Jurkat, Clone E6-1 (cell line): ENCODE measurements at regions not wholly inside any gene's neighbourhood (a gene's known extent, or its start where the extent isn't known, plus 50 kb on each side); places are given as distances from the start of the nearest gene placed in this dataset.
"Not testable (repeated sequence)": the region's sequence is repeated elsewhere in the genome, so short reads cannot be mapped to it uniquely, and the experiment has no call there.

Experiments used
- DNase-seq: peaks from one replicate; pipeline ENCODE4 v3.0.0-alpha.2; 2011; ENCODE audit warnings: low read depth, low spot score
- H3K4me3 ChIP-seq: 2 replicates; pipeline ENCODE4 v1.5.1; 2011; ENCODE audit warnings: mild to moderate bottlenecking, low read length, control low read depth, moderate library complexity

- H3K4me3 ChIP-seq = no peak overlapping the region
- DNase-seq = no peak
Observed at GRCh38 chr10:109587366-109587765, 335.9 kb downstream of the XPNPEP1 start.

GRCh38 chr10:109556399-109556798 is 366.9 kb downstream of the XPNPEP1 start:
- no peak for DNase-seq
- H3K4me3 ChIP-seq = no peak overlapping the region

GRCh38 chr10:109542050-109542603 is 381.2 kb downstream of the XPNPEP1 start:
- not testable (repeated sequence) for H3K4me3 ChIP-seq, DNase-seq

GRCh38 chr10:109534193-109534592 is 389.1 kb downstream of the XPNPEP1 start:
- H3K4me3 ChIP-seq = no peak overlapping the region
- DNase-seq = no peak

DNA sequence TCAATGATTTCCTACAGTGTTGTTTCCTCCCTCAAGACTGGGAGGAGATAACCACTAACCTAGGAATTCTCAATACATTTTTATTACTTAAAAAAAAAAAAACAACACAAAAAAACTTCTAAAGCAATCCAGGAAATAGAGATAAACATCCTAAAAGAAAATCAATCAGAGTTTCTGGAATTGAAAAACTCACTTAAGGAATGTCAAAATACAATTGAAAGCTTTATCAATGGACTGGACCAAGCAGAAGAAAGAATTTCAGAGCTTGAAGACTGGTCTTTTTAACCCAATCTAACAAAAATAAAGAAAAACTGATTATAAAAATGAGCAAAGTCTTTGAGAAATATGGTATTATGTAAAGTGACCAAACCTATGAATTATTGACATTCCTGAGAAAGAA is 394.1 kb downstream of the XPNPEP1 start:
- H3K4me3 ChIP-seq = no peak overlapping the region
- DNase-seq = no peak

GRCh38 chr10:109517748-109518147 is 405.6 kb downstream of the XPNPEP1 start:
- no peak overlapping the region for H3K4me3 ChIP-seq
- no peak for DNase-seq

- DNase-seq = no peak
- no peak overlapping the region for H3K4me3 ChIP-seq
Observed at GRCh38 chr10:109504401-109504800, 418.9 kb downstream of the XPNPEP1 start.

GRCh38 chr10:109487691-109488090 is 435.6 kb downstream of the XPNPEP1 start:
- no peak for DNase-seq
- no peak overlapping the region for H3K4me3 ChIP-seq

DNA sequence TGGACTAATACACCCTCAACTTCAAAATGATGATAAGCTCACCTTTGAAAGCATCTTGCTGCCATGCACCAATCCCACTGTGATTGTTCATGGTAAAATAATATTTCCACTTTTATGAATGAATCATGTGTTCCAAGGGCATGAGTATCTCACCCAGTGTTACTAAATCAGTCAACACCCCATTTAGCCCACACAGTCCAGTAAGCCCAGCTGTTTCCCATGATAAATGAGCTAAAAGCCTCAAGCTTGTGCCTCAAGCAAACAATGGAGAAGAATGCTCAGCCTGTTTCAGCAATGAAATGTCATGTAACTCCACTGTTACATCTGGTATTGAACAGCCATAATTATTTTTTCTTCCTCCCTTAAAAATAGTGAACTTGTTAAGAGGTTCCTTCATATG is 442.5 kb downstream of the XPNPEP1 start:
- H3K4me3 ChIP-seq = no peak overlapping the region
- DNase-seq = no peak

DNA sequence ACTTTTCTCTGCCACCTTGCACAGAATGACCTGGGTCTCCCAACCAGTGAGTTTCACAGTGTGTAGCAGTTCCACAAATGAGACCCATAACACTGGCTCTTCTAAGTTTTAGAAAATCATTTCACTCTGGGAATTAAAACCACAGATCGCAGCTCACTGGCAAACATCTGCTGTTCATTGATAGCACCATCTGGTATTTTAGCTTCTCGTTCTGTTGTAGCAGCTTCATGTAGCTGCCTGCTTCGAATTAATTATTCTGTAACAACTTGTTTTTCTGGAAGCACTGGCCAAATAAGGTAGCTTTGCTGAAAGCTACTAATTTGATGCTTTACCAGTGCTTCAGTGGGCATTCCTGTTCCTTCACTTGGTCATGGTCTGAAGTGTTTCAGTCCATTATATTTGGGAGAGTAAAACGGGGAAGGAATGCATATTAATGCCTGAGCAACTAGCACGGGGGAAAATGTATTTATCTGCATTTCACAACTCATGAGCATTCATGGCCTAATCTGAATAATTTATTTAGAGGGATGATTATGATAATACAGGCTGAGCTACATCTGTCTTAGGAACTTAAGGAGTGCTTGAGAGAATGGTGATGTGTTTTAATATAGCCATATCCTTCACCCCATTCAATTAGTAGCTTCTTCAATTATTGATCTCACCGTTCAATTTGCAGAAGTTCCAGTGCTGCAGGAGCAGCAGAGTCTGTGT is 447.4 kb downstream of the XPNPEP1 start:
- H3K4me3 ChIP-seq = no peak overlapping the region
- no peak for DNase-seq

- H3K4me3 ChIP-seq = no peak overlapping the region
- no peak for DNase-seq
Observed at GRCh38 chr10:109474812-109475211, 448.5 kb downstream of the XPNPEP1 start.

- DNase-seq = no peak
- H3K4me3 ChIP-seq = no peak overlapping the region
Observed at GRCh38 chr10:109474261-109474660, 449.1 kb downstream of the XPNPEP1 start.

DNA sequence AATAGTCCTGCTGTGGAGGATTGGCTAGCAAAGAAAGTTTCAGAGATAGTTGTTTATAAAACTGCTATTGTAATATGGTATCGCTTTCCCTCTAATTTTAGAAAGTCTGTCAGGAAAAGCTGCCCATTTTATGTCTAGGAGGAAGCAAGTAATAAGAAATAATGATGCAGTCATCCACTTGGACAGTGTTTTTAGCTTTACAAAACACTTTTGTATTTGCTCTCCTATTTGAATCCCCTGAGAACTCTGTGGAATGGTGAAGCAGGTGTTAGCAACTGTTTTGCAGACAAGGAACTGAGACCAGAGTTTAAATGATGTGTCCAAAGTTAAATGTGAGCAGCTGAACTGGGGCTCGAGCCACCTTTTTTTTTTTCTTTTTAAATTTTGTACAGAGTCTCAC is 455.8 kb downstream of the XPNPEP1 start:
- no peak for DNase-seq

DNA sequence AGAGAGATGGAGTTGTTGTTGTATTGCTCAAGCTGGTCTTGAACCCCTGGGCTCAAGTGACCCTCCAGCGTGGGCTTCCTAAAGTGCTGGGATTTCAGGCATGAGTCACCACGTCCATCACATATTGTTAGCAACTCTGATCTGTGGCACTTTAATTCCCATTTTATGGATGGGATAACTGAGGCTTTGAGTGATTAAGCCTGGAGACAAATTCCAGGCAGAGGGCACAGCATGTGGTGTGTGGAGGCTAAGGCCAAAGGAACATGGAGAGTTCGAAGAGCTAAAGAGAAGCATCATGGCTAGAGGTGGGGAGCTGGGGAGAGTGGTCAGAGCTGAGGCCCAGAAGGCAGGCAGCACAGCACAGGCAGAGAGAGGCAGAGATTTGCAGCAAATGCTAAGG is 458.4 kb downstream of the XPNPEP1 start:
- DNase-seq = no peak
- no peak overlapping the region for H3K4me3 ChIP-seq

More for the DNA sequence above, 455.8 kb downstream of the XPNPEP1 start:
- H3K4me3 ChIP-seq = no peak overlapping the region

DNA sequence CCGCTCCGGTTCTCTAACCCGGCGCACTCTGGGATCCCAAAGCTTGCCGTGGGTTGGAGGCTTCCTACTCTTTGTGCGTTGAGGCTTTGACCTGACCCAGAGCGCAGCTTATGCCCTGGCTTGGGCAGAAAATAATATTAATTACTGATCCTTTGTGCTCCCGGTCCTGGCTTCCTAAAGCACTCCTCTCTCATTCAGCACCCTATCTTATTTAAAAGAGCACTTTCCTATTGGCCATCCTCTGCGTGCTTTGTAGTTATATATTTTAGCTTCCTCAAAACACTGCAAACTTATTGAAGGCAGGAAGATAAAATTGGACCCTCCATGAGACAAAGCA is 466.0 kb downstream of the XPNPEP1 start:
- no peak for DNase-seq
- H3K4me3 ChIP-seq = no peak overlapping the region

GRCh38 chr10:109456566-109457301 is 466.6 kb downstream of the XPNPEP1 start:
- no peak for DNase-seq
- H3K4me3 ChIP-seq = no peak overlapping the region

DNA sequence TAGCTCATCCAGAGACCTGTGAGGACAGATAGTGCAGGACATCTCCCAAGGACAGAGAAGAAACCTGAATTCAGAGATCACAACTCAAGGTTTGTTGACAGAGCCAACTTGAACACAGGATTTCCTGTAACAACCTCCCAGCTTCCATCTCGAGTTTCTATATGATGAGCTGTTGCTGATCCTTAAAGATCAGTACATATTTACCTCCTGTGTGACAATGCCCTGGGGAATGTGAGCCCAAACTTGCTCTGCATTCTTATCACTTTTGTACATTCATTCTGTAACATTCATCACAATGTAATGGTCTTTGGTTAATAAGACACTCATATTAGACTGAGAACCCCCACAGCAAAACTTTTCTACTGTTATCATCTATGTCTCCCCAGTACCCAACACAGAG is 468.6 kb downstream of the XPNPEP1 start:
- H3K4me3 ChIP-seq = no peak overlapping the region
- no peak for DNase-seq

DNA sequence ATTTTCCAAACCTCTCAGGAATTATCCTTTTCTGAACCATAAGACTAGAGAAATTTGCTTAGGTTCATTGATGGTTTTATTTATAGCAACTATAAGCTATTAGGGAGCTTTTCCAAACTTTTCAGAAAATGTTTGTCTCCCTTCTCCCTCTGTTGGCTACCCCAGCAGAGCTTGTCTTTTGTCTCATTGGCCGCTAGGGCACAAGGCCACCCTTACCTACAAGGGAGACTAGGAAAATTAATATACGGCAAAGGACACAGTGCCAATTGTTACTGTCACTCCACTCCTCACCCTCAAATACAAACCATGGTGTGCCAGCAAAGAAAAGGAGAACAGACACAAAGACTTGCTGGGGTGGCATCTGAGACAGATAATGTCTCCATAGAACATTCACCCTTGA is 471.4 kb downstream of the XPNPEP1 start:
- no peak overlapping the region for H3K4me3 ChIP-seq
- DNase-seq = no peak

DNA sequence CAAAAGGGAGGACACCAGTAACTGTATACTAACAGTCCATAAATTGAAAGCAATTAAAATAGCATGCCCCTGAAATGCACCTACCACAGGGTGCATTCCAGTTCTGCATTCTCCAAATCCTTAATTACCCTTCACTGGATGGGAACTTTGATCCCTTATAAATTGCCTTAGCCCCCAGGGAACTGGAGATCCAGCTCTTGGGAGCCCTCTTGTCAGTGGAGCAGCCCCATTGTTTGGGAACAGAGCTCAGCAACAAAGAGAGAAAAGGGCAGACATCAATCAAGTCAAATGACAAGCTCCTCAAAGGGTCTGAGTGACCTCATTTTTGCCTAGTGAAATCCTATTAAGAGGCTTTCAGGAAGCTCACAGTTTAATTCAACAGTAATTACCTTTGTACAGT is 472.6 kb downstream of the XPNPEP1 start:
- no peak for DNase-seq
- no peak overlapping the region for H3K4me3 ChIP-seq

- DNase-seq = no peak
- no peak overlapping the region for H3K4me3 ChIP-seq
Observed at GRCh38 chr10:109433434-109433833, 489.9 kb downstream of the XPNPEP1 start.

GRCh38 chr10:109432281-109432680 is 491.0 kb downstream of the XPNPEP1 start:
- H3K4me3 ChIP-seq = no peak overlapping the region
- DNase-seq = no peak
